ENCODE measurements at regions not wholly inside any gene's neighbourhood (a gene's known extent, or its start where the extent isn't known, plus 50 kb on each side); places are given as distances from the start of the nearest gene placed in this dataset.

DNA sequence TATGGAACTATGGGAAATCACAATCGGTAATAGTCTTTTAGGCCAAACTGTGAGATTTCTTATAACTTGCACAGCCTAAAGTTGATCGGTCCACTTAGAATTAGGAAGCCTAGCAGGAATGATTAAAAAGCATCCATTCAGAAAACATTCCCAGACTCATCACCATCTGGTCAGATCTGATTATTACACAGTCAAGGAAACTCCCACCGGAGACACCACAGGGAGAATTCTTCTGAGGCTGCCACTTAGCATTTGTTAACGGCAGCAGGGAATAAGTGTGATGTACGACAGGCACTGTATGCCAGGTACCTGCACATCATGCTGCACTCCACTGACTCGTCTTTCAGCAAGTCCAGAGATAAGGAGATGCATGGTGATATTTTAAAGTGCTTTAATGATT lies 227.6 kb upstream of the STEAP1 start:
- Mint-ChIP-seq H3K9me3 (ENCODE audit: unreplicated experiment) (no peaks in the 10 kb centered on the region), H3K4me3 (ENCODE audit: unreplicated experiment) (no peak overlapping the region), H3K27ac (ENCODE audit: unreplicated experiment) (no peak overlapping the region), H3K27me3 (ENCODE audit: unreplicated experiment) (no peaks in the 10 kb centered on the region), H3K36me3 (ENCODE audit: low read depth, unreplicated experiment) (no peaks in the 10 kb centered on the region), H3K4me1 (ENCODE audit: unreplicated experiment) (no peaks in the 10 kb centered on the region)
- no peak for DNase-seq (ENCODE audit: low spot score)
- TF ChIP-seq CTCF (IDR thresholded peaks at IDR 0.05; ENCODE audit: unreplicated experiment) = no peak

DNA sequence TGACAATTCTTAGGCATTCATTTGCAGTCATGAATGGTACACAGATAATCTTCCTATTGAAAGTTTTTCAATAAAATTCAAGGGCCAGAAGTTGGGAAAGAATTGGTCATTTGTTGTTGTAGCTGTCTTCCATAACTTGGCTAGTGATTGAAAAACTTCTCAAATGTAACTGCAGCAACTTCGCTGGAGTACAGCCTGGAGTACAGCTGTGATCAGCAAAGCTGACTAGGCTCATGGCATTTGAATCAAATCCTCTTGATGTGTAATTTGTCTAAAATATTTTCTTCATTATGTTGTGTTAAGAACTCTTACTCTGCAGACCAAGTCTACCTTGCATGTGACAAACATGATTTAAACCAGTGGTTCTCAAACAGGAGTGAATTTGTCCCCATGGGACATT lies 226.5 kb upstream of the STEAP1 start:
- Mint-ChIP-seq H3K36me3 (ENCODE audit: low read depth, unreplicated experiment) (no peaks in the 10 kb centered on the region), H3K27me3 (ENCODE audit: unreplicated experiment) (no peaks in the 10 kb centered on the region), H3K4me1 (ENCODE audit: unreplicated experiment) (no peaks in the 10 kb centered on the region), H3K27ac (ENCODE audit: unreplicated experiment) (no peak overlapping the region), H3K4me3 (ENCODE audit: unreplicated experiment) (no peak overlapping the region), H3K9me3 (ENCODE audit: unreplicated experiment) (no peaks in the 10 kb centered on the region)
- DNase-seq (ENCODE audit: low spot score) = no peak
- TF ChIP-seq CTCF (IDR thresholded peaks at IDR 0.05; ENCODE audit: unreplicated experiment) = no peak

DNA sequence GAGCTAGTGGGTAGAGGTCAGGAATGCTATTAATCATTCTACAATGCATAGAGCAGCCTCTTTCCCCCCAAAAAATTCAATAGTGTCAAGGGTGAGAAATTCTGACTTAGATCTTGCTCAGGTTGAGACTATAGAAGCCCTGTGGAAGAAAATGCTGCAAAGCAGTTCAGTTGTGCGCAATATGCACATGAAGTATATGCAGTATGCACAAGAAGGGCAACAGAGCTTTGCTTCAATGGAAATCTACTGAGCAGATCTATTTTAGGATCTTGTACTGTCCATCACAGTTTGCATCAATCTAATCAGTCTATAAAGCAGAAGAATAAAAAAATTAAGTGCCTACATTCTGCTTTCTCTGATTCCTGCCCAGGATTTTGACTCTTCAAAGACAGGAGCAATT lies 225.8 kb upstream of the STEAP1 start:
- no peak for DNase-seq (ENCODE audit: low spot score)
- Mint-ChIP-seq H3K4me3 (ENCODE audit: unreplicated experiment) (no peak overlapping the region), H3K27me3 (ENCODE audit: unreplicated experiment) (no peaks in the 10 kb centered on the region)

DNA sequence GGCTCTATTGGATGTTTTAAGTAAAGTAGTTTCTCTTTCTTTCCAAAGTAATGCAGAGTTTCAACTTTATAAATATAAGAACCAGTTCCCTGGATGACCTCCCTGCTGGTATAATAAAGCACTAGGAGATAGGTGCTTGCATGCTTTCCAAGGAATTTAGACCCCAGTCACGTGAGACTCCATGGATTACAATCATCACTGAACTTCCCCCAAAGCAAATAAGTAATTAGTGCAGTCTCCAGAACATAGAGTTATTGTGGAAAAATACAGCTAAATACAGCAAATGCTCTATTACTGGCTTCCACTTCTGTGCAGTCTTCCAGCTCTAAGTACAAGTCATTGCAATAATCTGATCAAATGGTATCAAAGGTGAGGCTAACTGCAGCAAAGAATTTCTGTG lies 220.2 kb upstream of the STEAP1 start:
- DNase-seq (ENCODE audit: low spot score) = no peak
- Mint-ChIP-seq H3K27ac (ENCODE audit: unreplicated experiment) (no peak overlapping the region), H3K36me3 (ENCODE audit: low read depth, unreplicated experiment) (no peaks in the 10 kb centered on the region), H3K4me1 (ENCODE audit: unreplicated experiment) (no peaks in the 10 kb centered on the region), H3K4me3 (ENCODE audit: unreplicated experiment) (no peak overlapping the region), H3K9me3 (ENCODE audit: unreplicated experiment) (no peaks in the 10 kb centered on the region), H3K27me3 (ENCODE audit: unreplicated experiment) (no peaks in the 10 kb centered on the region)
- TF ChIP-seq CTCF (IDR thresholded peaks at IDR 0.05; ENCODE audit: unreplicated experiment) = no peak

More for the DNA sequence above, 225.8 kb upstream of the STEAP1 start:
- Mint-ChIP-seq H3K9me3 (ENCODE audit: unreplicated experiment) (no peaks in the 10 kb centered on the region), H3K36me3 (ENCODE audit: low read depth, unreplicated experiment) (no peaks in the 10 kb centered on the region), H3K4me1 (ENCODE audit: unreplicated experiment) (no peaks in the 10 kb centered on the region), H3K27ac (ENCODE audit: unreplicated experiment) (no peak overlapping the region)
- TF ChIP-seq CTCF (IDR thresholded peaks at IDR 0.05; ENCODE audit: unreplicated experiment) = no peak

- TF ChIP-seq CTCF (IDR thresholded peaks at IDR 0.05; ENCODE audit: unreplicated experiment) = no peak
- Mint-ChIP-seq H3K4me3 (ENCODE audit: unreplicated experiment) (no peak overlapping the region), H3K9me3 (ENCODE audit: unreplicated experiment) (no peaks in the 10 kb centered on the region), H3K4me1 (ENCODE audit: unreplicated experiment) (no peaks in the 10 kb centered on the region), H3K36me3 (ENCODE audit: low read depth, unreplicated experiment) (no peaks in the 10 kb centered on the region), H3K27ac (ENCODE audit: unreplicated experiment) (no peak overlapping the region), H3K27me3 (ENCODE audit: unreplicated experiment) (no peaks in the 10 kb centered on the region)
- DNase-seq (ENCODE audit: low spot score) = no peak
Observed at GRCh38 chr7:89943525-89944050, 210.7 kb upstream of the STEAP1 start.
